HCT116 (cell line): ENCODE measurements at regions not wholly inside any gene's neighbourhood (a gene's known extent, or its start where the extent isn't known, plus 50 kb on each side); places are given as distances from the start of the nearest gene placed in this dataset.

ENCODE experiments used
- ATAC-seq: fragments of 200-7000 bp; cut with Tn5 transposase; 2 replicates; pipeline ENCODE4 v1.9.1; 2020; ENCODE audit warnings: mild to moderate bottlenecking, moderate library complexity
- BruUV-seq: library from RNA; stranded (reverse); fragments of 400-500 nt; replicated peaks from 2 replicates; lab custom pipeline; 2021; lab: Mats Ljungman, UMichigan
- CTCF ChIA-PET: fragments of 300-600 bp; sonication (Branson Sonifier 250); formaldehyde crosslinking; loops from one replicate; lab custom pipeline; 2021; ENCODE audit warnings: antibody characterized with exemption; lab: Charles Lee
- POLR2A ChIA-PET: fragments of 300-600, 350-600 bp; sonication (Branson Sonifier 250); formaldehyde crosslinking; loops from one replicate; lab custom pipeline; 2021; ENCODE audit warnings: antibody characterized with exemption; lab: Charles Lee
- RAD21 ChIA-PET, 2 experiments: fragments of 300-600 bp; sonication (Branson Sonifier 250); formaldehyde crosslinking; loops; one replicate each; lab custom pipeline; 2023; ENCODE audit warnings: low total read pairs in 2 of 2; ENCODE audit not compliant: uncharacterized antibody in 2 of 2, unreplicated experiment in 2 of 2, low non-redundant PET in 1 of 2; lab: Charles Lee
- DNase-seq: peaks from one replicate; pipeline ENCODE4 v3.0.0-alpha.2; 2010; ENCODE audit warnings: low read depth, low spot score
- H2AFZ ChIP-seq: fragments of 200-600 bp; shearing (Covaris generic), sonication (generic); 2 replicates; pipeline ENCODE4 v1.6.1; 2017; ENCODE audit warnings: low read depth, mixed run types, mixed read lengths, antibody characterized with exemption, low read length; ENCODE audit not compliant: poor library complexity, severe bottlenecking
- H3K27ac ChIP-seq: 2 replicates; pipeline ENCODE4 v1.5.1; 2012; ENCODE audit warnings: low read depth, low read length
- H3K27me3 ChIP-seq: fragments of 200-600 bp; sonication (generic); 2 replicates; pipeline ENCODE4 v1.6.1; 2016; ENCODE audit warnings: mixed run types, low read length, mixed read lengths; ENCODE audit not compliant: insufficient read depth
- H3K36me3 ChIP-seq, 2 experiments: fragments of 200-500 bp in 1 of 2; fragments of 200-600 bp in 1 of 2; sonication (Bioruptor generic) in 1 of 2; sonication (generic) in 1 of 2; 2 replicates each; pipeline versions ENCODE4 v1.5.1 to v1.6.1; 2014 to 2016; ENCODE audit warnings: low read length in 2 of 2, inconsistent platforms in 1 of 2, mixed read lengths in 1 of 2, mixed run types in 1 of 2; ENCODE audit not compliant: insufficient read depth in 2 of 2, control insufficient read depth in 1 of 2
- H3K4me1 ChIP-seq, 2 experiments: fragments of 200-600 bp in 1 of 2; sonication (generic) in 1 of 2; 2 replicates each; pipeline versions ENCODE4 v1.5.1 to v1.6.1; 2012 to 2017; ENCODE audit warnings: low read length in 2 of 2, inconsistent platforms in 1 of 2, mild to moderate bottlenecking in 1 of 2, mixed read lengths in 1 of 2, mixed run types in 1 of 2, moderate library complexity in 1 of 2; ENCODE audit not compliant: insufficient read depth in 2 of 2, control insufficient read depth in 1 of 2
- H3K4me2 ChIP-seq: fragments of 200-600 bp; sonication (generic); 2 replicates; pipeline ENCODE4 v1.6.1; 2017; ENCODE audit warnings: mixed run types, low read length, mixed read lengths
- H3K4me3 ChIP-seq, 2 experiments: fragments of 200-600 bp in 1 of 2; sonication (generic) in 1 of 2; replicated peaks in 1 of 2; 2 replicates each; pipeline ENCODE4 v1.5.1; 2011 to 2016; ENCODE audit warnings: low read length in 2 of 2, control low read depth in 1 of 2, low read depth in 1 of 2, mild to moderate bottlenecking in 1 of 2, mixed read lengths in 1 of 2, mixed run types in 1 of 2
- H3K79me2 ChIP-seq: fragments of 200-600 bp; sonication (generic); 2 replicates; pipeline ENCODE4 v1.6.1; 2017; ENCODE audit warnings: mild to moderate bottlenecking, mixed run types, low read length, moderate library complexity, mixed read lengths; ENCODE audit not compliant: insufficient read depth
- H3K9ac ChIP-seq: fragments of 200-600 bp; sonication (generic); 2 replicates; pipeline ENCODE4 v1.6.1; 2016; ENCODE audit warnings: low read length, mixed read lengths
- H3K9me2 ChIP-seq: fragments of 200-600 bp; sonication (generic), shearing (Covaris generic); 2 replicates; pipeline ENCODE4 v1.6.1; 2017; ENCODE audit warnings: mixed run types, mild to moderate bottlenecking, moderate library complexity; ENCODE audit not compliant: insufficient read depth
- H3K9me3 ChIP-seq, 2 experiments: fragments of 200-500 bp in 1 of 2; fragments of 200-600 bp in 1 of 2; sonication (Bioruptor generic) in 1 of 2; sonication (generic) in 1 of 2; 2 replicates each; pipeline ENCODE4 v1.6.1; 2014 to 2017; ENCODE audit warnings: low read length in 2 of 2, mixed read lengths in 2 of 2, inconsistent platforms in 1 of 2, low read depth in 1 of 2, mild to moderate bottlenecking in 1 of 2, mixed run types in 1 of 2, moderate library complexity in 1 of 2; ENCODE audit not compliant: control insufficient read depth in 1 of 2, insufficient read depth in 1 of 2
- H4K20me1 ChIP-seq: fragments of 200-600 bp; sonication (generic), shearing (Covaris generic); 2 replicates; pipeline ENCODE4 v1.6.1; 2017; ENCODE audit warnings: mixed run types, mild to moderate bottlenecking, moderate library complexity; ENCODE audit not compliant: insufficient read depth
- ATF3 ChIP-seq: IDR thresholded peaks from 2 replicates; pipeline ENCODE4 v1.6.1; 2012
- CEBPB ChIP-seq: IDR thresholded peaks from 2 replicates; pipeline ENCODE4 v1.6.1; 2012; ENCODE audit warnings: low read depth
- CTCF ChIP-seq, 3 experiments: fragments of 200-600 bp in 1 of 3; sonication (generic) in 1 of 3; IDR thresholded peaks in 2 of 3; conservative IDR thresholded peaks in 1 of 3; 2 replicates each; pipeline ENCODE4 v1.5.1; 2012 to 2017; ENCODE audit warnings: low read depth in 2 of 3, low read length in 2 of 3, antibody characterized with exemption in 1 of 3, borderline replicate concordance in 1 of 3, control low read depth in 1 of 3, mild to moderate bottlenecking in 1 of 3, mixed read lengths in 1 of 3, mixed run types in 1 of 3, moderate library complexity in 1 of 3; ENCODE audit not compliant: insufficient read depth in 1 of 3
- EGR1 ChIP-seq: IDR thresholded peaks from 2 replicates; pipeline ENCODE4 v1.6.1; 2012; ENCODE audit warnings: low read depth
- ELF1 ChIP-seq: IDR thresholded peaks from 2 replicates; pipeline ENCODE4 v1.6.1; 2012; ENCODE audit warnings: low read depth, borderline replicate concordance
- EZH2 ChIP-seq: fragments of 200-600 bp; sonication (generic); IDR thresholded peaks from 2 replicates; pipeline ENCODE4 v1.6.1; 2017; ENCODE audit warnings: antibody characterized with exemption, mixed run types
- EZH2phosphoT487 ChIP-seq: fragments of 200-600 bp; IDR thresholded peaks from 2 replicates; pipeline ENCODE4 v1.6.1; 2018; ENCODE audit warnings: antibody characterized with exemption, borderline replicate concordance
- POLR2A ChIP-seq: IDR thresholded peaks from 2 replicates; pipeline ENCODE4 v1.7.0; 2011; ENCODE audit warnings: borderline replicate concordance; ENCODE audit not compliant: insufficient read depth, insufficient read length; ENCODE audit errors: extremely low read depth
- SIN3A ChIP-seq: IDR thresholded peaks from 2 replicates; pipeline ENCODE4 v1.6.1; 2012; ENCODE audit warnings: low read depth
- SP1 ChIP-seq: IDR thresholded peaks from 2 replicates; pipeline ENCODE4 v1.6.1; 2012; ENCODE audit warnings: low read depth
- TCF7L2 ChIP-seq: IDR thresholded peaks from 2 replicates; pipeline ENCODE4 v1.7.0; 2011; ENCODE audit warnings: borderline replicate concordance, inconsistent platforms; ENCODE audit not compliant: insufficient read depth, insufficient read length; ENCODE audit errors: extremely low read depth
- YY1 ChIP-seq: IDR thresholded peaks from 2 replicates; pipeline ENCODE4 v1.6.1; 2011; ENCODE audit warnings: low read length, low read depth, moderate library complexity, mild to moderate bottlenecking; ENCODE audit not compliant: insufficient replicate concordance; ENCODE audit errors: extremely low read depth
- intact Hi-C: fragments of 100-400 bp; cut with micrococcal nuclease; formaldehyde crosslinking; loops from 2 replicates; pipeline ENCODE4 v1.10.0; 2022

GRCh38 chr6:72458521-72458920, 163.3 kb upstream of the KCNQ5 start (continued):
- TF ChIP-seq EZH2phosphoT487 (no peak), CTCF (IDR thresholded peaks at IDR 0.05 in 2 of 3, conservative IDR thresholded peaks at IDR 0.05 in 1 of 3; ENCODE audit: borderline replicate concordance in 1 of 3, insufficient read depth in 1 of 3, low read depth in 2 of 3, low read length in 2 of 3) (no peak), ELF1 (no peak), SP1 (no peak), YY1 (no peak), EZH2 (no peak), POLR2A (no peak), CEBPB (no peak)

- Histone ChIP-seq H3K4me1 (no peaks in the 10 kb centered on the region), H3K4me3 (no peak overlapping the region), H3K36me3 (no peaks in the 10 kb centered on the region), H3K9ac (no peak overlapping the region), H3K79me2 (no peaks in the 10 kb centered on the region), H3K9me3 (no peaks in the 10 kb centered on the region), H3K27me3 (peaks cover 23% of the 10 kb centered on the region), H4K20me1 (no peaks in the 10 kb centered on the region), H2AFZ (no peak overlapping the region), H3K9me2 (no peaks in the 10 kb centered on the region), H3K27ac (no peak overlapping the region), H3K4me2 (no peak overlapping the region)
- DNase-seq (no peak), ATAC-seq (no peak)
- intact Hi-C loops, result no loop called here
- ChIA-PET POLR2A (no interaction called here), RAD21 (no interaction called here), CTCF (no interaction called here)
- BruUV-seq, result no TSS peak
- no peak for TF ChIP-seq SIN3A
- no peak for TF ChIP-seq TCF7L2
- no peak for TF ChIP-seq ATF3
- TF ChIP-seq EGR1, result no peak
Measured at GRCh38 chr6:72461144-72461543, 160.7 kb upstream of the KCNQ5 start.
